ENCODE measurements at regions not wholly inside any gene's neighbourhood (a gene's known extent, or its start where the extent isn't known, plus 50 kb on each side); places are given as distances from the start of the nearest gene placed in this dataset.

DNA sequence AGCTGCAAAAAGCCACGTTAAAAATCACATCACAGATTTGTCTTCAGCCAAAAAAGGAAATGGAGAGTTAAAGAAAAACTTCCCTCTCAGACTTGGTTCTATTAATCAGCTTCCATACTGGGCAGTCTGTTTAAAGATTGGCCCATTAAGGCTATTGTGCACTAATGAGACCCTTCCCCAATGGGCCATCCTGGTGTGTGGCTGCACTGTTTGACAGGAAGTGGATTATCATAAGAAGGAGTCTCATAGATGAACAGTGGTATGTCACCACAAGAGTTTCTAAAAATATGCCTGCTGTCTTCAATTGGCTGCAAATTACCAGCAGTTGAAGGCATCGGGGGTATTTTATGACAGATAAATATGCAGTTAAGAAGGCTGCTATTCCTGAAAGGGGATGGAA, 247.6 kb upstream of the THSD7B start:
- TF ChIP-seq PBX3 (IDR thresholded peaks at IDR 0.05) (no peak), GATA3 (IDR thresholded peaks at IDR 0.05; ENCODE audit: borderline replicate concordance) (no peak), CHD4 (IDR thresholded peaks at IDR 0.05; ENCODE audit: borderline replicate concordance) (no peak)
- DNase-seq (ENCODE audit: low read depth in 1 of 2, low spot score in 1 of 2) (no peak), FAIRE-seq (no peak), ATAC-seq (no peak)
- no peak overlapping the region for H3K4me2 ChIP-seq
- ChIA-PET CTCF (interaction anchor here (0.8 kb wide), 1 partner anchor 9 kb away, joined by 3 read pairs; no protein-coding TSS in a partner anchor), POLR2A (no interaction called here)
- WGBS (ENCODE audit: missing lambda C conversion rate), result 17% methylated on average over 2 of the region's 2 CpGs
- H3K27ac ChIP-seq, result no peak overlapping the region
- H3K9me3 ChIP-seq, result no peaks in the 10 kb centered on the region
- H3K4me3 ChIP-seq, result no peak overlapping the region
- no peaks in the 10 kb centered on the region for H3K4me1 ChIP-seq

DNA sequence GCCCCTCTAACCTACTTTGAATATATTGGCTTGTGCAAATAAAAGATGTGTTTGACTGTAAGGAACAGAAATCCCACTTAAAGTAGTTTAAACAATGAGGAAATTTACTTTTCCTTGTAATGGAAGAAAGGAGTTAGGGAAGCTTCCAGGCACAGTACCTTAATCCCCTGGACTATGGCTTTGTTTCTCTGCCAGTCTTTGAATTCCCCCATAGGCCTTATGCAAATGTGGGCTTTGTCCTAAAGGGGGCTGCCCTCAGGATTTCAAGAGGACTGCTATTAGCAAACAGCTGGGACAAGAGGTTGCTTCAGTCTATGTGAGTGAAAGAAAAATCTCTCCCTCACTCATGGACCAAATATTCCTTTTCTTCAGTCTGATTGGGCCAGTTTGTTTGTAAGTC, 255.1 kb upstream of the THSD7B start:
- no peak overlapping the region for H3K27ac ChIP-seq
- no peak overlapping the region for H3K4me3 ChIP-seq
- ChIA-PET POLR2A (no interaction called here), CTCF (no interaction called here)
- DNase-seq (ENCODE audit: low read depth in 1 of 2, low spot score in 1 of 2) (no peak), ATAC-seq (no peak), FAIRE-seq (no peak)
- H3K4me2 ChIP-seq, result no peak overlapping the region
- no peaks in the 10 kb centered on the region for H3K9me3 ChIP-seq
- H3K4me1 ChIP-seq, result no peaks in the 10 kb centered on the region
- TF ChIP-seq GATA3 (IDR thresholded peaks at IDR 0.05; ENCODE audit: borderline replicate concordance), result no peak
- no peak for TF ChIP-seq RAD21 (conservative IDR thresholded peaks at IDR 0.05 in 1 of 2, IDR thresholded peaks at IDR 0.05 in 1 of 2)
- TF ChIP-seq EHMT2 (IDR thresholded peaks at IDR 0.05; ENCODE audit: low read depth), result no peak
- TF ChIP-seq ZC3H11A (IDR thresholded peaks at IDR 0.05), result no peak
- no peak for TF ChIP-seq ZNF302 (CRISPR knock-in tag; IDR thresholded peaks at IDR 0.05)
- TF ChIP-seq JUN (IDR thresholded peaks at IDR 0.05), result no peak

- TF ChIP-seq FOSL2 (IDR thresholded peaks at IDR 0.05) (no peak), FOSL2 (CRISPR knock-in tag; IDR thresholded peaks at IDR 0.05) (no peak), EP300 (IDR thresholded peaks at IDR 0.05) (no peak), KDM5A (IDR thresholded peaks at IDR 0.05) (no peak), HOXB5 (CRISPR knock-in tag; IDR thresholded peaks at IDR 0.05) (no peak), MAFK (IDR thresholded peaks at IDR 0.05; ENCODE audit: partially characterized antibody) (no peak), HOXB13 (CRISPR knock-in tag; IDR thresholded peaks at IDR 0.05; ENCODE audit: low read depth) (no peak), RFX5 (IDR thresholded peaks at IDR 0.05) (no peak), EHMT2 (IDR thresholded peaks at IDR 0.05; ENCODE audit: low read depth) (no peak), GATA3 (IDR thresholded peaks at IDR 0.05; ENCODE audit: borderline replicate concordance) (no peak), ZC3H11A (IDR thresholded peaks at IDR 0.05) (no peak)
- TF ChIP-seq, protein P1, sequence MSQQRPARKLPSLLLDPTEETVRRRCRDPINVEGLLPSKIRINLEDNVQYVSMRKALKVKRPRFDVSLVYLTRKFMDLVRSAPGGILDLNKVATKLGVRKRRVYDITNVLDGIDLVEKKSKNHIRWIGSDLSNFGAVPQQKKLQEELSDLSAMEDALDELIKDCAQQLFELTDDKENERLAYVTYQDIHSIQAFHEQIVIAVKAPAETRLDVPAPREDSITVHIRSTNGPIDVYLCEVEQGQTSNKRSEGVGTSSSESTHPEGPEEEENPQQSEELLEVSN (IDR thresholded peaks at IDR 0.05; ENCODE audit: borderline replicate concordance, low read depth), result no peak
- ChIA-PET CTCF (no interaction called here), POLR2A (no interaction called here)
- H3K9me3 ChIP-seq, result no peaks in the 10 kb centered on the region
- no peak for DNase-seq (ENCODE audit: low read depth in 1 of 2, low spot score in 1 of 2)
- no peak overlapping the region for H3K4me3 ChIP-seq
- no peak overlapping the region for H3K4me2 ChIP-seq
- FAIRE-seq, result no peak
- H3K4me1 ChIP-seq, result no peaks in the 10 kb centered on the region
- 2% methylated on average over 3 of the region's 3 CpGs for WGBS (ENCODE audit: missing lambda C conversion rate)
- no peak for ATAC-seq
- H3K27ac ChIP-seq, result no peak overlapping the region
Observed at GRCh38 chr2:136505462-136505861, 259.9 kb upstream of the THSD7B start.

DNA sequence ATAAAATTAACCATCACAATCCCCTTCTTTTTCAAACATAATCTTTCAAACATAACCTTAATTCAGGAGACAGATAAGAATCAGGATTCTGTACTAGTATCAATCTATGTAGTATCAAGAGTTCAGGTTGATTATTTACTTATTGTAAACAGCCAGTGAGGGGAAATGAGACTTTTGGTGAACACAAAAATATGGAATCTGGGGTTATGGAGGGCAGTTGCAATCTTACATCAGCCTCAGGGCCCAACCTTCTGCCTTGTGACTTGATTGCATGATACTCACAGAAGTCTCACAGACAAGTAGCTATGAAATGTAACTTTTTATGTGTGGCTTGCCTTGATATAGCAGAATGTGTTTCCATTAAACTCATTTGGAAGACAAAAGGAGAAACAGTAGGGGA, 262.7 kb upstream of the THSD7B start:
- DNase-seq (ENCODE audit: low read depth in 1 of 2, low spot score in 1 of 2), result no peak
- POLR2A ChIA-PET, result no interaction called here
- CTCF ChIA-PET, result no interaction called here

More for the DNA sequence above, 262.7 kb upstream of the THSD7B start:
- ATAC-seq (no peak), FAIRE-seq (no peak)
- Histone ChIP-seq H3K4me3 (no peak overlapping the region), H3K4me2 (no peak overlapping the region), H3K4me1 (no peaks in the 10 kb centered on the region), H3K9me3 (no peaks in the 10 kb centered on the region), H3K27ac (no peak overlapping the region)
- no peak for TF ChIP-seq CHD4 (IDR thresholded peaks at IDR 0.05; ENCODE audit: borderline replicate concordance)
- no peak for TF ChIP-seq HEYL (CRISPR knock-in tag; IDR thresholded peaks at IDR 0.05)
- no peak for TF ChIP-seq PBX3 (IDR thresholded peaks at IDR 0.05)
- no peak for TF ChIP-seq HOXA7 (CRISPR knock-in tag; IDR thresholded peaks at IDR 0.05)
- TF ChIP-seq, protein P2, sequence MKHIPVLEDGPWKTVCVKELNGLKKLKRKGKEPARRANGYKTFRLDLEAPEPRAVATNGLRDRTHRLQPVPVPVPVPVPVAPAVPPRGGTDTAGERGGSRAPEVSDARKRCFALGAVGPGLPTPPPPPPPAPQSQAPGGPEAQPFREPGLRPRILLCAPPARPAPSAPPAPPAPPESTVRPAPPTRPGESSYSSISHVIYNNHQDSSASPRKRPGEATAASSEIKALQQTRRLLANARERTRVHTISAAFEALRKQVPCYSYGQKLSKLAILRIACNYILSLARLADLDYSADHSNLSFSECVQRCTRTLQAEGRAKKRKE (CRISPR knock-in tag; IDR thresholded peaks at IDR 0.05; ENCODE audit: low read depth), result no peak
- no peak for TF ChIP-seq CEBPB (IDR thresholded peaks at IDR 0.05)
- TF ChIP-seq RARB (CRISPR knock-in tag; IDR thresholded peaks at IDR 0.05), result no peak
- no peak for TF ChIP-seq HES2 (IDR thresholded peaks at IDR 0.05)
- no peak for TF ChIP-seq ZNF302 (CRISPR knock-in tag; IDR thresholded peaks at IDR 0.05)
- no peak for TF ChIP-seq ESRRA (IDR thresholded peaks at IDR 0.05; ENCODE audit: borderline replicate concordance, low read length)
- TF ChIP-seq MYC (IDR thresholded peaks at IDR 0.05; ENCODE audit: borderline replicate concordance, low read length), result no peak
- no peak for TF ChIP-seq SREBF2 (IDR thresholded peaks at IDR 0.05)
- TF ChIP-seq RFX5 (IDR thresholded peaks at IDR 0.05), result no peak
- no peak for TF ChIP-seq POLR2A (IDR thresholded peaks at IDR 0.05; ENCODE audit: low read length)
- TF ChIP-seq ZFP36 (IDR thresholded peaks at IDR 0.05; ENCODE audit: borderline replicate concordance, partially characterized antibody), result no peak
- no peak for TF ChIP-seq NFE2L2 (conservative IDR thresholded peaks at IDR 0.05; ENCODE audit: low read length)
- TF ChIP-seq HDAC2 (IDR thresholded peaks at IDR 0.05), result no peak
- TF ChIP-seq CBX2 (IDR thresholded peaks at IDR 0.05; ENCODE audit: borderline replicate concordance, low read depth), result no peak

Data from A549 (cell line).